Stimulated activated CD4-positive, alpha-beta T cell treated with anti-CD3 and anti-CD28 coated beads, Interleukin-2, amount 100 ng/mL, for 48 hours (primary cell): ENCODE measurements at regions not wholly inside any gene's neighbourhood (a gene's known extent, or its start where the extent isn't known, plus 50 kb on each side); places are given as distances from the start of the nearest gene placed in this dataset.

Source experiments
- DNase-seq, 2 donors: peaks; one replicate each; pipeline ENCODE4 v3.0.0-alpha.2; 2020

- no peak for DNase-seq
These were observed 394.8 kb downstream of the CSNK1G3 start for GRCh38 chr5:123906698-123907295.

GRCh38 chr5:123885081-123885480 is 373.1 kb downstream of the CSNK1G3 start:
- DNase-seq, result no peak

GRCh38 chr5:123882965-123883345 is 371.0 kb downstream of the CSNK1G3 start:
- no peak for DNase-seq

GRCh38 chr5:123882319-123882964 is 370.5 kb downstream of the CSNK1G3 start:
- DNase-seq, result no peak

- no peak for DNase-seq
These were observed 369.8 kb downstream of the CSNK1G3 start for GRCh38 chr5:123881759-123882244.

- no peak for DNase-seq
These were observed 368.9 kb downstream of the CSNK1G3 start for GRCh38 chr5:123880875-123881274.

GRCh38 chr5:123879071-123879470 is 367.1 kb downstream of the CSNK1G3 start:
- no peak for DNase-seq

- DNase-seq, result no peak
These were observed 364.4 kb downstream of the CSNK1G3 start for GRCh38 chr5:123876276-123876790.

GRCh38 chr5:123875561-123876275 is 363.7 kb downstream of the CSNK1G3 start:
- DNase-seq, result no peak

- no peak for DNase-seq
These were observed 362.7 kb downstream of the CSNK1G3 start for GRCh38 chr5:123874600-123875201.

- DNase-seq, result no peak
These were observed 361.9 kb downstream of the CSNK1G3 start for GRCh38 chr5:123873846-123874245.

- no peak for DNase-seq
These were observed 359.4 kb downstream of the CSNK1G3 start for GRCh38 chr5:123871373-123871772.

GRCh38 chr5:123868881-123869280 is 356.9 kb downstream of the CSNK1G3 start:
- no peak for DNase-seq

- no peak for DNase-seq
These were observed 356.3 kb downstream of the CSNK1G3 start for GRCh38 chr5:123868267-123868666.

- DNase-seq, result no peak
These were observed 353.7 kb downstream of the CSNK1G3 start for GRCh38 chr5:123865641-123866040.

- DNase-seq, result no peak
These were observed 352.6 kb downstream of the CSNK1G3 start for GRCh38 chr5:123864578-123864977.

- no peak for DNase-seq
These were observed 347.0 kb downstream of the CSNK1G3 start for GRCh38 chr5:123858938-123859337.

- no peak for DNase-seq
These were observed 344.8 kb downstream of the CSNK1G3 start for GRCh38 chr5:123856766-123857165.

- no peak for DNase-seq
These were observed 343.6 kb downstream of the CSNK1G3 start for GRCh38 chr5:123855609-123856008.

GRCh38 chr5:123845356-123846100 is 333.6 kb downstream of the CSNK1G3 start:
- no peak for DNase-seq

- no peak for DNase-seq
These were observed 332.9 kb downstream of the CSNK1G3 start for GRCh38 chr5:123844873-123845272.

- no peak for DNase-seq
These were observed 323.4 kb downstream of the CSNK1G3 start for GRCh38 chr5:123835421-123835820.

- no peak for DNase-seq
These were observed 318.6 kb downstream of the CSNK1G3 start for GRCh38 chr5:123830575-123830974.
